ENCODE measurements at regions not wholly inside any gene's neighbourhood (a gene's known extent, or its start where the extent isn't known, plus 50 kb on each side); places are given as distances from the start of the nearest gene placed in this dataset.

DNA sequence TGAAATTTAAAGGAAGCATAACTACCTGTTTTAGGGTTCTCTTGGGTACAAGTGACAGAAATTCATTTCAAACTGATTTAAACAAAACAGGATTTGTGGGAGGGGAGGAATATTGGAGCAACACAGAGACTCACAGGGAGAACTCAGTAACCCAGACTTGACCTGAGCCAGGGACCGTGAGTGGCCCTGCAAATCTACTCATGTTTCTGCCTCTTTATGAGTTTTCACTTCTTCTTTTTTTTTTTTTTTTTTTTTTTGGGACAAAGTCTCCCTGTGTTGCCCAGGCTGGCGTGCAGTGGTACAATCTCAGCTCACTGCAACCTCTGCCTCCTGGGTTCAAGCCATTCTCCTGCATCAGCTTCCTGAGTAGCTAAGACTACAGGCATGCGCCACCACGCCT is 405.6 kb upstream of the ZNF608 start:
- Histone ChIP-seq H3K9ac (ENCODE audit: low read length) (no peak overlapping the region), H3K79me2 (ENCODE audit: low read length) (no peaks in the 10 kb centered on the region), H4K20me1 (ENCODE audit: insufficient read depth, low read depth, low read length) (no peaks in the 10 kb centered on the region), H3K4me2 (ENCODE audit: low read depth, low read length, poor library complexity, severe bottlenecking) (no peak overlapping the region), H3K36me3 (ENCODE audit: insufficient read depth, low read length) (no peaks in the 10 kb centered on the region), H3K9me2 (replicated peaks; ENCODE audit: insufficient read depth, low read length) (no peaks in the 10 kb centered on the region), H3K4me1 (ENCODE audit: low read length) (no peaks in the 10 kb centered on the region), H3K27me3 (ENCODE audit: low read length) (no peaks in the 10 kb centered on the region), H3K9me3 (ENCODE audit: low read length) (no peaks in the 10 kb centered on the region), H2AFZ (ENCODE audit: low read length) (no peak overlapping the region), H3K4me3 (ENCODE audit: low read length) (no peak overlapping the region), H3K27ac (ENCODE audit: low read length) (no peak overlapping the region)
- no peak for DNase-seq

DNA sequence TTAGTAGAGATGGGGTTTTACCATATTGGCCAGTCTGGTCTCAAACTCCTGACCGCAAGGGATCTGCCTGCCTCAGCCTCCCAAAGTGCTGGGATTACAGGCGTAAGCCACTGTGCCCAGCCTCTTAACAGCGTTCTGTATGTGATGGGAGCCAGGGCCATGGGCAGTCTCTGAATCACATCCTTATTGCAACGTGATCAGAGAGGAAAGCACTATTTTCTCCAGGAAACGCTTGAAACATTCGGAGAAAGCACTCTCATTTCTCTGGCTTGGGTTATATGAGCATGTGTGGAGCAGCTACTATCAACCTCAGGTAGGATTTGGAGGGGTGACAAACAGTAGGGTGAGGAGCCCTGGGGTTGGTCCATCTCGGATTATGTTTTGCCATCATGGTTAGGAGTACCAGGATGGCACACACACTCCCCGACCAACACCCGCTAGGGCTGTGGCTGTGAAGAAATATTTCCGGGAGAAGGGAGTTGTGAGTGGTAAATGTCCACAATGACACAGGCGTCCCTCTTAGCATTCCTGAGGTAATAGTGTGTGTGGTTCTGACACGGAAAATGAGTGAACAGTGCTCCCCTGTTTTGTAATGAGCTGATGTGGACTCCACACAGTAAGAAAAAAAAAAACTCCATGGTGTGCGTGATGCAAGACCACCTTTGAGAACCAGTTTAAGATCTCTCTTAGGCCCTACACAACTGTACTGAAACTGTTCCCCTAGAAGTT is 406.2 kb upstream of the ZNF608 start:
- Histone ChIP-seq H3K9ac (ENCODE audit: low read length) (no peak overlapping the region), H3K36me3 (ENCODE audit: insufficient read depth, low read length) (no peaks in the 10 kb centered on the region), H3K9me3 (ENCODE audit: low read length) (no peaks in the 10 kb centered on the region), H2AFZ (ENCODE audit: low read length) (no peak overlapping the region), H4K20me1 (ENCODE audit: insufficient read depth, low read depth, low read length) (no peaks in the 10 kb centered on the region), H3K9me2 (replicated peaks; ENCODE audit: insufficient read depth, low read length) (no peaks in the 10 kb centered on the region), H3K27me3 (ENCODE audit: low read length) (no peaks in the 10 kb centered on the region), H3K4me3 (ENCODE audit: low read length) (no peak overlapping the region), H3K79me2 (ENCODE audit: low read length) (no peaks in the 10 kb centered on the region), H3K4me2 (ENCODE audit: low read depth, low read length, poor library complexity, severe bottlenecking) (no peak overlapping the region), H3K27ac (ENCODE audit: low read length) (no peak overlapping the region), H3K4me1 (ENCODE audit: low read length) (no peaks in the 10 kb centered on the region)
- DNase-seq: no peak

DNA sequence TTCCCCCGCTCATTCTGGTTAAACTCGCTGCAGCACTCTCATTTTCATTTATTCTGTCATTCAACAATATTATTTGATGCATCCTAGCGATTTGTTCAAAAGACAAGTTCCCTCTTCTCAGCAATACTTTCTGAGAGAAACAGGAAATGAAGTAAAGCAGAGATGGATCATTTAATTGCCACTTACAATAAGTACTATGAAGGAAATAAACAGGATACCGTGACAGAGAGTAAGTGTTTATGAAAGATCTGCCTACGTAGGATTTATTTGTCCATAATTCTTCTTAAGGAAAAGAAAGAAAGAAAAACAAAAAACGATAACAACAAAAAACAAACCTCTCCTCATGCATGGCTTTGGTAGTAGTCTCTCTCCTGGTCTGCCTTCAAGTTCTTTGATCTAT is 406.8 kb upstream of the ZNF608 start:
- Histone ChIP-seq H3K9me2 (replicated peaks; ENCODE audit: insufficient read depth, low read length) (no peaks in the 10 kb centered on the region), H4K20me1 (ENCODE audit: insufficient read depth, low read depth, low read length) (no peaks in the 10 kb centered on the region), H3K36me3 (ENCODE audit: insufficient read depth, low read length) (no peaks in the 10 kb centered on the region), H3K27ac (ENCODE audit: low read length) (no peak overlapping the region), H3K4me1 (ENCODE audit: low read length) (no peaks in the 10 kb centered on the region), H3K4me2 (ENCODE audit: low read depth, low read length, poor library complexity, severe bottlenecking) (no peak overlapping the region), H3K9ac (ENCODE audit: low read length) (no peak overlapping the region), H3K9me3 (ENCODE audit: low read length) (no peaks in the 10 kb centered on the region), H2AFZ (ENCODE audit: low read length) (no peak overlapping the region), H3K27me3 (ENCODE audit: low read length) (no peaks in the 10 kb centered on the region), H3K79me2 (ENCODE audit: low read length) (no peaks in the 10 kb centered on the region), H3K4me3 (ENCODE audit: low read length) (no peak overlapping the region)
- no peak for DNase-seq

DNA sequence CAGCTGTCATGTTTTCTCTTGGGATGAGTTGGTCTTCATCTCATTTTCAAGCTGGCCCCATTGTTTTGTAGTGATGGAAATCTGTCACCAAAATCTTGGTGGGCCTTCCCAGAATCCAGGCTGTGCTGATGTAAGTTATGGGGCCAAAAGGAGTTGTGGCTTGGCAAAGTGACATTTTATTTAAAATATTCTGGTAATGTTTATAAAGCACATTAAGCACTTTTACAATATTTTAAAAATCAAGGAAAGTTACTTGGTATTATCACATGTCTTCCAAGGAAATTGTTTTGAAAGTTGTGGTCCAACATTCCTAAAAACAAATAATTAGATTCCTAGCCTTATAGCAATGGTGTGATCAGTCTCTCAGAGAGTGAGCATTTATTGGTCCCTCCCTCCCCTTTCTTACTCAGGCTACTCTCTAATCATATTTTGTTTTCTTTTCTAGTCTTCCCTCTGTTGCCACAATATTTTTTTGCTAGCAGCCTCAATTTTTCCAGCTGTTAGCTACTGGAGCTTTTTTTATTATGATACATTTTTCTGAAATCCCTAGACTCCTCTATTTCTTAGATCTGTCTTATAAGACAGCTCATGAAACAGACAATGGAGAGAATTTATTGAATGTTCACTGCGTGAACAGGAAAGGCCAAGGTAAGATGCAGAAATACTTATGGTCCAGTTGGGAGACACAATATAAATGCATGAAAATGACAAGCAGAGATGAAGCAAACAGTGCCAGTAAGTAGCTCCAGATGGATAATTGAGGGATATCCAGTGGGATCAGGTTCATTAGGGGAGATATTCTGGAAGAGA is 408.1 kb upstream of the ZNF608 start:
- DNase-seq: no peak
- no peaks in the 10 kb centered on the region for H3K79me2 ChIP-seq (ENCODE audit: low read length)

DNA sequence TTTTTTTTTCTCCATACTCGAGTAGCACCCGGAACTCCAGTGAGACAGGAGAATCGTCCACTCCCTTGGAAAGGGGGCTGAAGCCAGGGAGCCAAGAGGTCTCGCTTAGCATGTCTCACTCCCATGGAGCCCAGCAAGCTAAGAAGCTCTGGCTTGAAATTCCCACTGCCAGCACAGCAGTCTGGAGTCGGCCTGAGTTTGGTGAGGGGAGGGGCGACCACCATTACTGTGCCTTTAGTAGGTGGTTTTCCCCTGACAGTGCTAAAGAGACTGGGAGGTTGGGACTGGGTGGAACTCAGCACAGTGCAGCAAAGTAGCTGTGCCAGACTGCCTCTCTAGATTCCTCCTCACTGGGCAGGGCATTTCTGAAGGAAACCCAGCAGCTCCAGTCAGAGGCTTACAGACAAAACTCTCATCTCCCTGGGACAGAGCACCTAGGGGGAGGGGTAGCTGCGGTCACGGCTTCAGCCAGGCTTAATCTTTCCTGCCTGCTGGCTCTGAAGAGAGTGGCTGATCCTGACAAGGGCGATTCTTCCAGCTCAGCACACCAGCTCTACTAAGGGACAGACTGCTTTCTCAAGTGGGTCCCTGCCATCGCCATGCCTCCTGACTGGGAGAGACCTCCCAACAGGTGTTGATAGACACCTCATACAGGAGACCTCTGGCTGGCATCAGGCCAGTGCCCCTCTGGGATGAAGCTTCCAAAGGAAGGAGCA is 414.5 kb upstream of the ZNF608 start:
- no peak overlapping the region for H3K9ac ChIP-seq (ENCODE audit: low read length)
- no peak overlapping the region for H3K27ac ChIP-seq (ENCODE audit: low read length)
- H3K9me3 ChIP-seq (ENCODE audit: low read length): no peaks in the 10 kb centered on the region
- H3K4me2 ChIP-seq (ENCODE audit: low read depth, low read length, poor library complexity, severe bottlenecking): no peak overlapping the region
- no peak overlapping the region for H3K4me3 ChIP-seq (ENCODE audit: low read length)
- no peaks in the 10 kb centered on the region for H3K4me1 ChIP-seq (ENCODE audit: low read length)
- H3K36me3 ChIP-seq (ENCODE audit: insufficient read depth, low read length): no peaks in the 10 kb centered on the region
- no peaks in the 10 kb centered on the region for H3K9me2 ChIP-seq (replicated peaks; ENCODE audit: insufficient read depth, low read length)
- no peak for DNase-seq
- H2AFZ ChIP-seq (ENCODE audit: low read length): no peak overlapping the region
- H3K79me2 ChIP-seq (ENCODE audit: low read length): no peaks in the 10 kb centered on the region
- no peaks in the 10 kb centered on the region for H4K20me1 ChIP-seq (ENCODE audit: insufficient read depth, low read depth, low read length)
- H3K27me3 ChIP-seq (ENCODE audit: low read length): no peaks in the 10 kb centered on the region

More for the DNA sequence above, 408.1 kb upstream of the ZNF608 start:
- H3K4me3 ChIP-seq (ENCODE audit: low read length): no peak overlapping the region
- no peak overlapping the region for H2AFZ ChIP-seq (ENCODE audit: low read length)
- H4K20me1 ChIP-seq (ENCODE audit: insufficient read depth, low read depth, low read length): no peaks in the 10 kb centered on the region
- no peaks in the 10 kb centered on the region for H3K4me1 ChIP-seq (ENCODE audit: low read length)
- no peaks in the 10 kb centered on the region for H3K9me2 ChIP-seq (replicated peaks; ENCODE audit: insufficient read depth, low read length)
- H3K9ac ChIP-seq (ENCODE audit: low read length): no peak overlapping the region
- no peaks in the 10 kb centered on the region for H3K27me3 ChIP-seq (ENCODE audit: low read length)
- no peaks in the 10 kb centered on the region for H3K36me3 ChIP-seq (ENCODE audit: insufficient read depth, low read length)
- no peak overlapping the region for H3K4me2 ChIP-seq (ENCODE audit: low read depth, low read length, poor library complexity, severe bottlenecking)
- no peak overlapping the region for H3K27ac ChIP-seq (ENCODE audit: low read length)
- no peaks in the 10 kb centered on the region for H3K9me3 ChIP-seq (ENCODE audit: low read length)

DNA sequence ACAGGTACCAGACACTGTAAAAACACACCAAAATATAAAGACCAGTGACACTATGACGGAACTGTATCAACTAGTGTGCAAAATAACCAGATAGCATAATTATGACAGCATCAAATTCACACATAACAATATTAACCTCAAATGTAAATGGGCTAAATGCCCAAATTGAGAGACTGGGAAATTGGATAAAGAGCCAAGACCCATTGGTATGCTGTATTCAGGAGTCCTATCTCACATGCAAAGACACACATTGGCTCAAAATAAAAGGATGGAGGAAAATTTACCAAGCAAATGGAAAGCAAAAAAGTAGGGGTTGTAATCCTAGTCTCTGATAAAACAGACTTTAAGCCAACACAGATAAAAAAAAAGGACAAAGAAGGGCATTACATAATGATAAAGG is 416.3 kb upstream of the ZNF608 start:
- Histone ChIP-seq H3K79me2 (ENCODE audit: low read length) (no peaks in the 10 kb centered on the region), H3K9me3 (ENCODE audit: low read length) (no peaks in the 10 kb centered on the region), H3K4me3 (ENCODE audit: low read length) (no peak overlapping the region), H3K9me2 (replicated peaks; ENCODE audit: insufficient read depth, low read length) (no peaks in the 10 kb centered on the region), H4K20me1 (ENCODE audit: insufficient read depth, low read depth, low read length) (no peaks in the 10 kb centered on the region), H3K4me1 (ENCODE audit: low read length) (no peaks in the 10 kb centered on the region), H2AFZ (ENCODE audit: low read length) (no peak overlapping the region), H3K27me3 (ENCODE audit: low read length) (no peaks in the 10 kb centered on the region), H3K9ac (ENCODE audit: low read length) (no peak overlapping the region), H3K27ac (ENCODE audit: low read length) (no peak overlapping the region), H3K4me2 (ENCODE audit: low read depth, low read length, poor library complexity, severe bottlenecking) (no peak overlapping the region), H3K36me3 (ENCODE audit: insufficient read depth, low read length) (no peaks in the 10 kb centered on the region)
- no peak for DNase-seq

DNA sequence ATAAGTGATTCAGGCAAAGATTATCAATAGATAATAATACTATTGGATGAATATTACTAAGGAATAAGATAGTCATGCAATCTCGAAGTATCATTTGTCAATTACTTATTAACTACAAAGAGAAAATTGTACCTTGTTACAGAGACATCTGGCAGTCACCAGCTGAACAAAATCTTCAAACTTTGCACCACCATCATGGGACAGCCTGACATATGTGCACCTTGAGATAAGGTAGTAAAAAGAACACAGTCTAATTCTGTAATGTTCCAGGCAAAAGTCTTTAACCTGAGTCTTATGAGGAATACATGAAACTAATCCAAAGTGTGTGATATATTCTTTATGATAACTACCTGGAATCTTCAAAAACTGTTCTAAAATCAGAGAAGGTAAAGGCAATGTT is 423.0 kb upstream of the ZNF608 start:
- no peaks in the 10 kb centered on the region; the same call in 1 of the 2 replicates for H3K27me3 ChIP-seq (ENCODE audit: low read length)

DNA sequence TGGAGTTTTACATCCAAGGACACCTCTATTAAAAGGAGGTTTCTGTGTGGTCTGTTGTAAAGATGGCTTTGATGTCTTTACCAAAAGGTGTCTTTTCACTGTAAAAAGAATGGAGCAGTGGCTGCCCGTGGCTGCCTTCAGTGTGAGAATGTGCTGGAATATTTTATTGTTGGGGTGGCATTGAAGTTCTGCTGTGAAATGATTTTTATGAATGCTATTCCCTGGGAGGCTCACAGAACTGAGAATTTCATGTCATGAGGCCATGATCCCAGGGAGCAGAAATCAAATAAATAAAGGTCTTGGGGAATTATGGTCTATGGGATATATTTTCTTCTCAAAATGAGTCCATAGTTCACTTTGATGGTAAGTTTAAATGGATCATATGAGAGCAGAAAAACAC is 425.2 kb upstream of the ZNF608 start:
- DNase-seq: no peak
- Histone ChIP-seq H3K9me3 (ENCODE audit: low read length) (no peaks in the 10 kb centered on the region), H3K79me2 (ENCODE audit: low read length) (no peaks in the 10 kb centered on the region), H3K27ac (ENCODE audit: low read length) (no peak overlapping the region), H3K4me1 (ENCODE audit: low read length) (no peaks in the 10 kb centered on the region), H4K20me1 (ENCODE audit: insufficient read depth, low read depth, low read length) (no peaks in the 10 kb centered on the region), H3K4me3 (ENCODE audit: low read length) (no peak overlapping the region), H3K9me2 (replicated peaks; ENCODE audit: insufficient read depth, low read length) (no peaks in the 10 kb centered on the region), H3K36me3 (ENCODE audit: insufficient read depth, low read length) (no peaks in the 10 kb centered on the region), H3K4me2 (ENCODE audit: low read depth, low read length, poor library complexity, severe bottlenecking) (no peak overlapping the region), H3K27me3 (ENCODE audit: low read length) (no peaks in the 10 kb centered on the region; the same call in 1 of the 2 replicates), H3K9ac (ENCODE audit: low read length) (no peak overlapping the region), H2AFZ (ENCODE audit: low read length) (no peak overlapping the region)

More for the DNA sequence above, 423.0 kb upstream of the ZNF608 start:
- H2AFZ ChIP-seq (ENCODE audit: low read length): no peak overlapping the region
- no peaks in the 10 kb centered on the region for H3K9me2 ChIP-seq (replicated peaks; ENCODE audit: insufficient read depth, low read length)
- no peak overlapping the region for H3K4me3 ChIP-seq (ENCODE audit: low read length)
- no peaks in the 10 kb centered on the region for H3K9me3 ChIP-seq (ENCODE audit: low read length)
- no peaks in the 10 kb centered on the region for H3K36me3 ChIP-seq (ENCODE audit: insufficient read depth, low read length)
- no peaks in the 10 kb centered on the region for H3K79me2 ChIP-seq (ENCODE audit: low read length)
- no peaks in the 10 kb centered on the region for H4K20me1 ChIP-seq (ENCODE audit: insufficient read depth, low read depth, low read length)
- H3K4me1 ChIP-seq (ENCODE audit: low read length): no peaks in the 10 kb centered on the region
- no peak overlapping the region for H3K27ac ChIP-seq (ENCODE audit: low read length)
- H3K4me2 ChIP-seq (ENCODE audit: low read depth, low read length, poor library complexity, severe bottlenecking): no peak overlapping the region
- DNase-seq: no peak
- no peak overlapping the region for H3K9ac ChIP-seq (ENCODE audit: low read length)

Data from Karpas-422 (cell line).